ENCODE measurements at regions not wholly inside any gene's neighbourhood (a gene's known extent, or its start where the extent isn't known, plus 50 kb on each side); places are given as distances from the start of the nearest gene placed in this dataset.

DNA sequence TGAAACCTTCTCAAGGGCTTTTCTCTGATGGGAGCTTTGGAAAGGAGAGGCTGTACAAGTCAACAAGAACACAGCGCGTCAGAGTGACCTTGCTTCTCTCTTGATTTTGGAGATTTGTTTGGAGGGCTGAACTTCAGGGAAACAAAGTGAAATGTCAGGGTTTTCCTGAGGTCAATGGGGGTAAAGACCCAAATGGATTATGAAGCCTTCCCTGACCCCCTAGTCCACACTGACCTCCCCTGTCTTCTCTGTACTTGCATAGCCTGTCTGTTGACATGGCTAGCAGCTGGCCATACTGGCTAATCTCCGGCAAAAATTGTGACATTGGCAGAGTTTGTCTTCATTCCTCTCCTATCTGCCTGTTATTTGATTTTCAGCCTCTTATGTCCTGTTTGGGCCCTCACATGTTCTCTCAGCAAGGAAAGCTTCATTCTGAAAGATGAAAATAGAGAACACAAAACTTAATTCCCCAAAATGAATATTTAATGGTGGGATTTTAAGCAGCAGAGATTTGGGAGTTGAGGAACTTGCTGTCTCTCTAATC is 149.3 kb upstream of the HAAO start:
- H3K27ac ChIP-seq: peak overlapping the region; percentile 2 to 40
- DNase-seq (ENCODE audit: low spot score in 2 of 2): no peak
- H3K36me3 ChIP-seq: no peaks in the 10 kb centered on the region
- peaks cover 6 to 8% of the 10 kb centered on the region in 2 donors for H3K4me1 ChIP-seq
- H3K27me3 ChIP-seq: no peaks in the 10 kb centered on the region
- intact Hi-C loops (cut with DNase I): no loop called here
- TF ChIP-seq, protein P1, sequence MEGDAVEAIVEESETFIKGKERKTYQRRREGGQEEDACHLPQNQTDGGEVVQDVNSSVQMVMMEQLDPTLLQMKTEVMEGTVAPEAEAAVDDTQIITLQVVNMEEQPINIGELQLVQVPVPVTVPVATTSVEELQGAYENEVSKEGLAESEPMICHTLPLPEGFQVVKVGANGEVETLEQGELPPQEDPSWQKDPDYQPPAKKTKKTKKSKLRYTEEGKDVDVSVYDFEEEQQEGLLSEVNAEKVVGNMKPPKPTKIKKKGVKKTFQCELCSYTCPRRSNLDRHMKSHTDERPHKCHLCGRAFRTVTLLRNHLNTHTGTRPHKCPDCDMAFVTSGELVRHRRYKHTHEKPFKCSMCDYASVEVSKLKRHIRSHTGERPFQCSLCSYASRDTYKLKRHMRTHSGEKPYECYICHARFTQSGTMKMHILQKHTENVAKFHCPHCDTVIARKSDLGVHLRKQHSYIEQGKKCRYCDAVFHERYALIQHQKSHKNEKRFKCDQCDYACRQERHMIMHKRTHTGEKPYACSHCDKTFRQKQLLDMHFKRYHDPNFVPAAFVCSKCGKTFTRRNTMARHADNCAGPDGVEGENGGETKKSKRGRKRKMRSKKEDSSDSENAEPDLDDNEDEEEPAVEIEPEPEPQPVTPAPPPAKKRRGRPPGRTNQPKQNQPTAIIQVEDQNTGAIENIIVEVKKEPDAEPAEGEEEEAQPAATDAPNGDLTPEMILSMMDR (IDR thresholded peaks at IDR 0.05): no peak
- H3K9me3 ChIP-seq: no peaks in the 10 kb centered on the region
- no peak overlapping the region for H3K4me3 ChIP-seq

DNA sequence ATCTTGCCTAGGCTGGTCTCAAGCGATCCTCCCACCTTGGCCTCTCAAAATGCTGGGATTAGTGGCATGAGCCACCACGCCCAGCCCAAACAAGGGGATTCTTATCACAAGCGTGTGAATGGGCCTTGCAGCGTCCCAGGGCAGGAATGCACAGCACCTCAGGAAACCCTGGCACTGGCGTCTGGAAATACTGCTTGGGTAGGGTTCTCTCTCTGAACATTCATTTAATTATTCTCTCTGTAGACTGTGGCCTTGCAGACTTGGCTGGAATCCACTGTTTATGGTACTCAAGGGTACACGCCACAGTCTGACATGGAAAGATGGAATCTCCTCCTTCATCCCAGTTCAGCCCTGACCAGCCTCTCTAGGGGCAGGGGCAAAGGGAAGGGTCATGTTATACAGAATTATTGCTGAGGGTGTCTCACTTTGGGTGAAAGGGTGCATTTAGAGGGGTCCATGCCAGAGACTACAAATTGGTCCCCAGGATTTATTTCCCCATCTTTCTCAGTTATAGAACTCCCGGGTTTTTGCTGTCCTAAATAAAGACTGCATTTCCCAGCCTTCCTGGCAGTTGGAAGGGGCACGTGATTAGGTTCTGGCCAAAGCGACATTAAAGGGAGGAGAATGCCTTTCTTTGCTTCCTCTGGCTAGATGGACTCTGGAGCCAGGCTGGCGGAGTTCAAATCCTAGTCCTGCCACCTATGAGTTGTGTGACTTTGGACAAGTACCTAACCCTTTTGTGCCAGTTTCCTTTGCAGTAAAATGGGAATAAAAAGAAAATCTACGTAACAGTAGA is 147.2 kb upstream of the HAAO start:
- TF ChIP-seq, protein P1 (IDR thresholded peaks at IDR 0.05): no peak
- DNase-seq (ENCODE audit: low spot score in 2 of 2): no peak
- Histone ChIP-seq H3K27me3 (no peaks in the 10 kb centered on the region), H3K36me3 (no peaks in the 10 kb centered on the region), H3K27ac (peak overlapping the region; percentile 53 to 55), H3K9me3 (no peaks in the 10 kb centered on the region), H3K4me1 (peaks cover 5 to 6% of the 10 kb centered on the region in 2 donors), H3K4me3 (no peak overlapping the region)
- intact Hi-C loops (cut with DNase I): no loop called here

DNA sequence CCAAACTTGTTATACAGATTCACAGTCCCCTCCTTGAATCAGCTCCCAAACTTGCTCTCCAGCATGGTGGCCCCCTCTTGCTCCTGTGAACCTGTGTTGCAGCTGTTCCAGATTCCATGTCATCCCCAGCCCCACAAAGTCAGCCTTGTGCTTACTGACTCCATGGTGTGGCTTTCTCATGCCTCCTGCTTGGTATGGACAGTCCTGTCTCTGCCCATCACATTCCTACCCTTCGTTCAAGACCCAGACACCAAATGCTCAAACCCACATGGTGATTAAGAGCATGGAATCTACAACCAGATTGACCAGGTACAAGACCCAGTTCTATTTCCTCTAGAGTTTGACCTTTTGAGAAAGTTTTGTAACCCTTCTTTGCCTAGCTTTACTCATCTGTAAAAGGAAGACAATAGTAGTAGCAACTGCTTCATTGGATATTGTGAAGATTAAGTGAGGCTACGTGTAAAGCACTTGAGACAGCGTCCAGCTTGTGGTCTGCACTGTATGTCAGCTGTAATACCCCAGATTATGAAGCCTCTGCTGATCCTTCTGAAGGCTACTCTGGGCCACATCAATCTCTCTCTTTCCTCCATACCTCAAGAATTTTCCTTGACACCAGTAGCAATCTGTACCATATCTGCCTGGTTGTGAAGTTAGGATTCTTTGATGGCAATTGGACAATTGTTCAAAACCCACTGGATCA is 146.4 kb upstream of the HAAO start:
- no peak overlapping the region for H3K4me3 ChIP-seq
- intact Hi-C loops (cut with DNase I): no loop called here
- TF ChIP-seq, protein P1 (IDR thresholded peaks at IDR 0.05): no peak
- H3K27ac ChIP-seq: peak overlapping the region; percentile 53 to 55
- H3K9me3 ChIP-seq: no peaks in the 10 kb centered on the region
- H3K27me3 ChIP-seq: no peaks in the 10 kb centered on the region
- H3K36me3 ChIP-seq: no peaks in the 10 kb centered on the region
- H3K4me1 ChIP-seq: peaks cover 6 to 10% of the 10 kb centered on the region in 2 donors
- no peak for DNase-seq (ENCODE audit: low spot score in 2 of 2)

DNA sequence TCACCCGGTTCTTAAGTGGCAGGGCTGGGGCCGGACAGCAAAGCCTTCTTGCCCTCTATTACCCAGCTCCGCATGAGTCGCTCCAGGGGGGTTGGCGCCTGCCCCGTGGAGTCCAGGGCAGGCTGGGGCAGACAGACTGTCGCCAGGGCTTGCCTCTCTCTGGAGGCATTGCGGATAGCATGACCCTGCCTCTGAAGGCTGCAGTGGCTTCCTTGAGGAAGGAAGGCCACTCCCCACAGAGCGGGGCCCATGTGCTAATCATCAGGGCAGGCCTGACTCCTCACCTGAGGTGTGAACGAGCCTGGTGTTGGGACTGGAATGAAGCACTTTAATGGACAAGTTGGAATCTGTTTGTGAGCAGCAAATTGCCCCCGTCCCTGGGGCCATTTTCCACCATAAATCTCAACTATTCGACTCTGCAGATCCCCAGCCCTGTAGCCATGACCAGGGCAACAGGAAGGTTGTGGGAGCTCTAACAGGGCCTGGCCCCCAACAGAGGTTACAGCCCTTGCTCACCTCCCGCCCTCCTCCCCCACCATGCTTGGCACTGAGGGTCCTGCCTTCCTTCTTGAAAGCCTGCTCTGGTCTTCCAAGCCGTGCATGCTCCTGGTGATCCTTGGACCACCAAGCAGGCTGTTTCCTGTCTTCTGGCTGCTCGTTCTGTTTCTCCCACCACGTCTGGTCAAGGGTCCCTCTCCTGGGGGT is 144.9 kb upstream of the HAAO start:
- Histone ChIP-seq H3K36me3 (no peaks in the 10 kb centered on the region), H3K4me1 (peaks cover 7 to 23% of the 10 kb centered on the region in 2 donors)
- no peak for DNase-seq (ENCODE audit: low spot score in 2 of 2)

More for the DNA sequence above, 144.9 kb upstream of the HAAO start:
- Histone ChIP-seq H3K27ac (no peak overlapping the region), H3K4me3 (no peak overlapping the region), H3K27me3 (no peaks in the 10 kb centered on the region), H3K9me3 (no peaks in the 10 kb centered on the region)
- TF ChIP-seq, protein P1 (IDR thresholded peaks at IDR 0.05): no peak
- intact Hi-C loops (cut with DNase I): no loop called here

All from ascending aorta (tissue), 2 donors.